OCI-LY7 (cell line): ENCODE measurements at regions not wholly inside any gene's neighbourhood (a gene's known extent, or its start where the extent isn't known, plus 50 kb on each side); places are given as distances from the start of the nearest gene placed in this dataset.

ENCODE experiments used
- BruUV-seq: library from RNA; stranded (reverse); fragments of 400-500 nt; replicated peaks from 2 replicates; lab custom pipeline; 2021; lab: Mats Ljungman, UMichigan
- CTCF ChIA-PET: fragments of 300-600 bp; sonication (Branson Sonifier 250); formaldehyde crosslinking; loops from one replicate; lab custom pipeline; 2022; ENCODE audit warnings: antibody characterized with exemption; ENCODE audit not compliant: unreplicated experiment; lab: Charles Lee
- POLR2A ChIA-PET: fragments of 300-600 bp; sonication (Branson Sonifier 250); formaldehyde crosslinking; loops from one replicate; lab custom pipeline; 2022; ENCODE audit warnings: antibody characterized with exemption; lab: Charles Lee
- DNase-seq: peaks from one replicate; pipeline ENCODE4 v3.0.0-alpha.2; 2015; ENCODE audit warnings: low spot score
- H2AFZ ChIP-seq: fragments of 200-600 bp; sonication (generic), shearing (Covaris generic); 2 replicates; pipeline ENCODE4 v1.6.1; 2014; ENCODE audit warnings: mild to moderate bottlenecking, antibody characterized with exemption, low read length, moderate library complexity
- H3K27ac ChIP-seq: fragments of 200-600 bp; sonication (generic); 2 replicates; pipeline ENCODE4 v1.5.1; 2014; ENCODE audit warnings: mixed run types, low read depth, mild to moderate bottlenecking, moderate library complexity, low read length, inconsistent platforms; ENCODE audit not compliant: poor library complexity, severe bottlenecking
- H3K36me3 ChIP-seq: fragments of 200-600 bp; sonication (generic); 2 replicates; pipeline ENCODE4 v1.6.1; 2014; ENCODE audit warnings: mild to moderate bottlenecking, antibody characterized with exemption, low read length, moderate library complexity, mixed read lengths; ENCODE audit not compliant: insufficient read depth
- H3K4me1 ChIP-seq: fragments of 200-600 bp; sonication (generic); 2 replicates; pipeline ENCODE4 v1.5.1; 2014; ENCODE audit warnings: mild to moderate bottlenecking, low read length; ENCODE audit not compliant: insufficient read depth, poor library complexity, severe bottlenecking
- H3K4me2 ChIP-seq: fragments of 200-600 bp; sonication (generic); 2 replicates; pipeline ENCODE4 v1.6.1; 2014; ENCODE audit warnings: mild to moderate bottlenecking, low read length
- H3K4me3 ChIP-seq: fragments of 200-600 bp; sonication (generic); 2 replicates; pipeline ENCODE4 v1.5.1; 2014; ENCODE audit warnings: mild to moderate bottlenecking, low read depth, low read length; ENCODE audit not compliant: poor library complexity, severe bottlenecking
- H3K79me2 ChIP-seq: fragments of 200-600 bp; sonication (generic); 2 replicates; pipeline ENCODE4 v1.6.1; 2016; ENCODE audit warnings: low read depth, mild to moderate bottlenecking, low read length, moderate library complexity, mixed read lengths; ENCODE audit not compliant: insufficient read depth
- H3K9me2 ChIP-seq: fragments of 200-600 bp; sonication (generic); 2 replicates; pipeline ENCODE4 v1.6.1; 2016; ENCODE audit warnings: mild to moderate bottlenecking, low read length, mixed read lengths; ENCODE audit not compliant: insufficient read depth
- H3K9me3 ChIP-seq: fragments of 200-600 bp; sonication (generic); 2 replicates; pipeline ENCODE4 v1.6.1; 2014; ENCODE audit warnings: mild to moderate bottlenecking, mixed run types, low read length, mixed read lengths
- H4K20me1 ChIP-seq: fragments of 200-600 bp; sonication (generic); 2 replicates; pipeline ENCODE4 v1.6.1; 2014; ENCODE audit warnings: mild to moderate bottlenecking, antibody characterized with exemption, low read length, moderate library complexity, mixed read lengths; ENCODE audit not compliant: insufficient read depth
- CTCF ChIP-seq: fragments of 200-600 bp; sonication (generic); conservative IDR thresholded peaks from 2 replicates; pipeline ENCODE4 v1.5.1; 2014; ENCODE audit warnings: mild to moderate bottlenecking, antibody characterized with exemption, low read length, moderate library complexity, mixed read lengths
- EZH2phosphoT487 ChIP-seq: fragments of 200-600 bp; sonication (generic); IDR thresholded peaks from 2 replicates; pipeline ENCODE4 v1.6.1; 2018; ENCODE audit warnings: low read depth, borderline replicate concordance, mild to moderate bottlenecking, mixed run types, antibody characterized with exemption, low read length, moderate library complexity, mixed read lengths
- intact Hi-C: fragments of 100-400 bp; cut with micrococcal nuclease; formaldehyde crosslinking; loops from one replicate; pipeline ENCODE4 v1.10.0; 2022; ENCODE audit not compliant: unreplicated experiment

- Histone ChIP-seq H3K4me2 (no peak overlapping the region), H3K9me3 (no peaks in the 10 kb centered on the region), H3K4me3 (no peak overlapping the region), H3K36me3 (no peaks in the 10 kb centered on the region), H3K4me1 (no peaks in the 10 kb centered on the region), H3K27ac (no peak overlapping the region), H3K79me2 (no peaks in the 10 kb centered on the region), H2AFZ (no peak overlapping the region), H4K20me1 (no peaks in the 10 kb centered on the region), H3K9me2 (no peaks in the 10 kb centered on the region)
- BruUV-seq: no TSS peak
- POLR2A ChIA-PET: interaction anchor here (0.7 to 1.2 kb wide), 2 partner anchors 8 to 134 kb away, joined by 3 to 4 read pairs; no protein-coding TSS in a partner anchor
- CTCF ChIA-PET: no interaction called here
- TF ChIP-seq CTCF: no peak
- TF ChIP-seq EZH2phosphoT487: no peak
- DNase-seq: no peak
- intact Hi-C loops: no loop called here
Measured at GRCh38 chr6:8642854-8643253, 207.5 kb upstream of the SLC35B3 start.

DNA sequence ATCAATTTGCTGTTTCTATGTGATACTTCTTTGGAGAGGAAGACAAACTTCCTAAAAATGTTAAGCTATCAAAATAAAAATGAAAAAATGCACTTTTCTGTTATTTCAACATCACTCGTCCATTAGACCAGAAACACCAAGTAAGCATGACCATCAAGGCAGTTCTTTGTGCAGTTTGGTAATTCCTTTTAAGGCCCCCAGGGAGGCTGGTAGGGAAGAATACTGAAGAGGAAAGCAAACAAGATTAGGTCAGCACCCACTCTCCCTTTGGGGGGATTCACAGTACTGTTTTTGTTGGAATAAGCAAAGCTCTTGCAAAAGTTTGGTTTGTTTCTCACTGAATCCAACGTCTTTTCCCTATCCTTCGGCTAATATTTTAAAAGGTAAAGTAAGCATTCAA lies 206.8 kb upstream of the SLC35B3 start:
- no TSS peak for BruUV-seq
- no peak overlapping the region for H3K4me2 ChIP-seq
- intact Hi-C loops: no loop called here
- H3K36me3 ChIP-seq: no peaks in the 10 kb centered on the region
- H3K9me2 ChIP-seq: no peaks in the 10 kb centered on the region
- no peak overlapping the region for H3K27ac ChIP-seq
- no peaks in the 10 kb centered on the region for H3K79me2 ChIP-seq
- H4K20me1 ChIP-seq: no peaks in the 10 kb centered on the region
- no peak for DNase-seq
- no peak overlapping the region for H2AFZ ChIP-seq
- ChIA-PET CTCF (no interaction called here), POLR2A (interaction anchor here (0.7 to 1.2 kb wide), 2 partner anchors 8 to 133 kb away, joined by 3 to 4 read pairs; no protein-coding TSS in a partner anchor)
- TF ChIP-seq CTCF: no peak
- no peak for TF ChIP-seq EZH2phosphoT487
- H3K9me3 ChIP-seq: no peaks in the 10 kb centered on the region
- no peaks in the 10 kb centered on the region for H3K4me1 ChIP-seq
- no peak overlapping the region for H3K4me3 ChIP-seq

GRCh38 chr6:8639928-8640649 lies 204.7 kb upstream of the SLC35B3 start:
- DNase-seq: no peak
- TF ChIP-seq CTCF (no peak), EZH2phosphoT487 (no peak)
- H3K27ac ChIP-seq: no peak overlapping the region
- intact Hi-C loops: no loop called here
- H3K4me3 ChIP-seq: no peak overlapping the region
- no peak overlapping the region for H3K4me2 ChIP-seq
- no peaks in the 10 kb centered on the region for H3K4me1 ChIP-seq
- ChIA-PET POLR2A (no interaction called here), CTCF (no interaction called here)
- no TSS peak for BruUV-seq
- no peak overlapping the region for H2AFZ ChIP-seq
- H3K79me2 ChIP-seq: no peaks in the 10 kb centered on the region
- H3K36me3 ChIP-seq: no peaks in the 10 kb centered on the region
- no peaks in the 10 kb centered on the region for H4K20me1 ChIP-seq
- no peaks in the 10 kb centered on the region for H3K9me3 ChIP-seq
- no peaks in the 10 kb centered on the region for H3K9me2 ChIP-seq
